Prostate gland (tissue), 2 donors: ENCODE measurements at regions not wholly inside any gene's neighbourhood (a gene's known extent, or its start where the extent isn't known, plus 50 kb on each side); places are given as distances from the start of the nearest gene placed in this dataset.

Experiments
- DNase-seq: peaks from one replicate; pipeline ENCODE4 v3.0.0-alpha.2; 2019; ENCODE audit warnings: low spot score
- H3K27ac ChIP-seq, 2 donors: fragments of 200-600 bp; sonication (generic); 2 replicates each; pipeline ENCODE4 v1.5.1; 2017 to 2019
- H3K27me3 ChIP-seq: fragments of 200-600 bp; sonication (generic); replicated peaks from 2 replicates; pipeline ENCODE4 v1.5.1; 2019; ENCODE audit not compliant: insufficient read depth
- H3K36me3 ChIP-seq, 2 donors: fragments of 200-600 bp; sonication (generic); 1 replicate in 1 of 2; 2 replicates in 1 of 2; pipeline versions ENCODE4 v1.5.1 to v1.8.1; 2017 to 2019
- H3K4me1 ChIP-seq: fragments of 200-600 bp; sonication (generic); replicated peaks from 2 replicates; pipeline ENCODE4 v1.5.1; 2019
- H3K4me3 ChIP-seq, 2 donors: fragments of 200-600 bp; sonication (generic); 2 replicates each; pipeline ENCODE4 v1.5.1; 2017 to 2019
- H3K9me3 ChIP-seq: fragments of 200-600 bp; sonication (generic); 2 replicates; pipeline ENCODE4 v1.5.1; 2017
- POLR2A ChIP-seq: fragments of 450-650 bp; IDR thresholded peaks from one replicate; pipeline ENCODE4 v1.6.1; 2016; ENCODE audit warnings: antibody characterized with exemption, mild to moderate bottlenecking
- POLR2AphosphoS5 ChIP-seq: sonication (generic); formaldehyde crosslinking; IDR thresholded peaks from one replicate; pipeline ENCODE4 v1.6.1; 2017; ENCODE audit warnings: antibody characterized with exemption
- WGBS: methylation state at CpG from one replicate; pipeline ENCODE4 v1.1.5; 2018; 5-methylcytosine and 5-hydroxymethylcytosine counted together
- intact Hi-C: fragments of 100-400 bp; cut with DNase I; formaldehyde crosslinking; loops from one replicate; pipeline ENCODE4 v1.14.2; 2022
- TF ChIP-seq, protein P1 (sequence below), 4 experiments: fragments of 200-600 bp in 2 of 4; fragments of 450-650 bp in 2 of 4; sonication (generic) in 2 of 4; IDR thresholded peaks; 1 replicate in 3 of 4; 2 replicates in 1 of 4; pipeline ENCODE4 v1.5.1; 2016 to 2019; ENCODE audit warnings: antibody characterized with exemption in 4 of 4, mild to moderate bottlenecking in 2 of 4, moderate library complexity in 2 of 4

DNA sequence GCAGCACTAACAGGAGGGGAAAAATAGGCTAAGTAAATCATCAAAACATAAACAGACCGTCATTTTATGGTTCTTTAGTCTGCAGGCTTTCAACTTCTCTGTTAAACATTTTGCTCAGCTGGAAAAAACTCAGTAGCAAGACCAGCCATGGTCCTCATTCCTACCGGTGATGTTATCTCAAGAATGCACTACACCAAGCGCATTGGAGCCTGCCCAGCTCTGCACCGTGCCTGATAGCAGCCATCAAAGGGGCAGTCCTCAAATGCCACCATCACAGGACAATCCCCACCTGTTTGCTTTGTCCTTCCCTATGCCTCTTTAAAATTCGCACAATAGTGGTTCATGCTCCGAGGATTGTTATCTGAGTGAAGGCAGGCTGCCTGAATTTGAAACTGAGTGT, 181.5 kb upstream of the MON1B start:
- intact Hi-C loops: no loop called here
- Histone ChIP-seq H3K27ac (no peak overlapping the region), H3K4me1 (no peaks in the 10 kb centered on the region), H3K27me3 (no peaks in the 10 kb centered on the region), H3K9me3 (no peaks in the 10 kb centered on the region), H3K4me3 (no peak overlapping the region), H3K36me3 (no peaks in the 10 kb centered on the region)
- WGBS: 23% methylated on average over 6 of the region's 6 CpGs
- DNase-seq: no peak
- TF ChIP-seq POLR2AphosphoS5 (no peak), POLR2A (no peak)
- TF ChIP-seq, protein P1, sequence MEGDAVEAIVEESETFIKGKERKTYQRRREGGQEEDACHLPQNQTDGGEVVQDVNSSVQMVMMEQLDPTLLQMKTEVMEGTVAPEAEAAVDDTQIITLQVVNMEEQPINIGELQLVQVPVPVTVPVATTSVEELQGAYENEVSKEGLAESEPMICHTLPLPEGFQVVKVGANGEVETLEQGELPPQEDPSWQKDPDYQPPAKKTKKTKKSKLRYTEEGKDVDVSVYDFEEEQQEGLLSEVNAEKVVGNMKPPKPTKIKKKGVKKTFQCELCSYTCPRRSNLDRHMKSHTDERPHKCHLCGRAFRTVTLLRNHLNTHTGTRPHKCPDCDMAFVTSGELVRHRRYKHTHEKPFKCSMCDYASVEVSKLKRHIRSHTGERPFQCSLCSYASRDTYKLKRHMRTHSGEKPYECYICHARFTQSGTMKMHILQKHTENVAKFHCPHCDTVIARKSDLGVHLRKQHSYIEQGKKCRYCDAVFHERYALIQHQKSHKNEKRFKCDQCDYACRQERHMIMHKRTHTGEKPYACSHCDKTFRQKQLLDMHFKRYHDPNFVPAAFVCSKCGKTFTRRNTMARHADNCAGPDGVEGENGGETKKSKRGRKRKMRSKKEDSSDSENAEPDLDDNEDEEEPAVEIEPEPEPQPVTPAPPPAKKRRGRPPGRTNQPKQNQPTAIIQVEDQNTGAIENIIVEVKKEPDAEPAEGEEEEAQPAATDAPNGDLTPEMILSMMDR (IDR thresholded peaks at IDR 0.05): no peak

- TF ChIP-seq, protein P1 (IDR thresholded peaks at IDR 0.05): no peak
- no peak for TF ChIP-seq POLR2AphosphoS5
- TF ChIP-seq POLR2A: no peak
- intact Hi-C loops: no loop called here
- no peaks in the 10 kb centered on the region for H3K27me3 ChIP-seq
- H3K9me3 ChIP-seq: no peaks in the 10 kb centered on the region
- no peak for DNase-seq
- WGBS: 72% methylated on average over 2 of the region's 2 CpGs
- no peak overlapping the region for H3K27ac ChIP-seq
- no peaks in the 10 kb centered on the region for H3K36me3 ChIP-seq
- no peaks in the 10 kb centered on the region for H3K4me1 ChIP-seq
- no peak overlapping the region for H3K4me3 ChIP-seq
Measured at GRCh38 chr16:77014441-77014840, 176.5 kb upstream of the MON1B start.

DNA sequence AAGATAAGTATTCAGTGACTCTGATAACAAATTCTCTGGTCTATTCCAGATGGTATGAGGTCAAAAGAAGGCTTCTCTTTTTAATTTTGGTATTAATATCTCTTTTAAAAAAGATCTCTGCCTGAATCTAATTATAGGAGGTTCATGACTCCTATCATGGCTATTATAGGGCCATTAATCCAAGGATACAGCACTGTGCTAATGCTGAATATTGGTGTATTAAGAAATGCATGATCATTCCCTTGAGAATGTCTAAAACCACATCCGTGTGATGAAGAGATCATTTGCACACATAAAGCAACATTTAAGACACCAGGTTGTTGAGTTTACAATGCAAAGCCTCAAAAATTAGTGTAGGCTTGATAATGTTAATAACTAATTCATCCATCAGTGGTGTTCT, 160.4 kb upstream of the MON1B start:
- TF ChIP-seq POLR2A (no peak), POLR2AphosphoS5 (no peak)
- TF ChIP-seq, protein P1 (IDR thresholded peaks at IDR 0.05): no peak
- no peak for DNase-seq
- Histone ChIP-seq H3K36me3 (no peaks in the 10 kb centered on the region), H3K4me1 (no peaks in the 10 kb centered on the region), H3K9me3 (no peaks in the 10 kb centered on the region), H3K27me3 (no peaks in the 10 kb centered on the region), H3K27ac (no peak overlapping the region), H3K4me3 (no peak overlapping the region)
- intact Hi-C loops: no loop called here
- 76% methylated on average over 1 of the region's 1 CpG for WGBS

- DNase-seq: no peak
- WGBS: 85% methylated on average over 2 of the region's 2 CpGs
- Histone ChIP-seq H3K27ac (no peak overlapping the region), H3K4me3 (no peak overlapping the region), H3K4me1 (no peaks in the 10 kb centered on the region), H3K27me3 (no peaks in the 10 kb centered on the region), H3K36me3 (no peaks in the 10 kb centered on the region), H3K9me3 (no peaks in the 10 kb centered on the region)
- intact Hi-C loops: no loop called here
- TF ChIP-seq POLR2AphosphoS5 (no peak), POLR2A (no peak)
- TF ChIP-seq, protein P1 (IDR thresholded peaks at IDR 0.05): no peak
Measured at GRCh38 chr16:77033516-77033915, 157.5 kb upstream of the MON1B start.

DNA sequence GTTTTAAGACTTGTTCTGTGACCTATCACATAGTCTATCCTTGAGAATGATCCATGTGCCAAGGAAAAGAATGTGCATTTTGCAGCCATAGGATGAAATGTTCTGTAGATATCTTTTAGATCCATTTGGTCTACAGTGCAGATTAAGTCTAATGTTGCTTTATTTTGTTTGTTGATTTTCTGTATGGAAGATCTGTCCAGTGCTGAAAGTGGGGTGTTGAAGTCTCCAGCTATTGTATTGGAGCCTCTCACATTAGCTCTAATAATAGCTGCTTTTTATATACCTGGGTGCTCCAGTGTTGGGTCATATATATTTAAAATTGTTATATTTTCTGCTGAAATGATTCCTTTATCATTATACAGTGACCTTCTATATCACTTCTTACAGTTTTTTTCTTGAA, 155.6 kb upstream of the MON1B start:
- H3K36me3 ChIP-seq: no peaks in the 10 kb centered on the region

More for the DNA sequence above, 155.6 kb upstream of the MON1B start:
- intact Hi-C loops: no loop called here
- H3K27me3 ChIP-seq: no peaks in the 10 kb centered on the region
- H3K9me3 ChIP-seq: no peaks in the 10 kb centered on the region
- no peak overlapping the region for H3K4me3 ChIP-seq
- no peak overlapping the region for H3K27ac ChIP-seq
- DNase-seq: no peak
- no peaks in the 10 kb centered on the region for H3K4me1 ChIP-seq
- TF ChIP-seq POLR2A (no peak), POLR2AphosphoS5 (no peak)
- TF ChIP-seq, protein P1 (IDR thresholded peaks at IDR 0.05): no peak
